NCI-H524 (cell line): ENCODE measurements at regions not wholly inside any gene's neighbourhood (a gene's known extent, or its start where the extent isn't known, plus 50 kb on each side); places are given as distances from the start of the nearest gene placed in this dataset.
"Not testable (repeated sequence)": the region's sequence is repeated elsewhere in the genome, so short reads cannot be mapped to it uniquely, and the experiment has no call there.

Source experiments
- DNase-seq, 2 experiments: peaks; one replicate each; lab custom pipeline; 2025; lab: John Stamatoyannopoulos, UW

- not testable (repeated sequence) for DNase-seq
These were observed 51.0 kb upstream of the UBE2Q2 start for GRCh38 chr15:75792236-75792635.

DNA sequence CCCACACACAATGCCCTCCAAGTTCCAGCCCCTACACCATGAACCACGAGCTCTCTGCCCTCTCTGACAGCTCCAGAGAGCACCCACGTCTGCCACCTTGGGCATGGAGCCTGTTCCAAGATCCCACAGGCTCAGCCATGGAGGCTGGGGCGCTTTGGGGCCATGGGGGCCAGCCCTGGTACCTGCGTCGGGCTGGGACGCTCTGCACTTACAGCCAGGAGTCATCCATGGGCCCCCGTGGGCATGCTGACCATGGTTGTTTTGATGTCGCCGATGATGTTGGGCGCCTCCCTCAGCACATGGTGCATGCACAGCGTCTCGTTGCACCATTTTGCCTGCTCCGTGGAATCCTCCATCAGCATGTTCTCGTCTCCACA, 51.9 kb upstream of the UBE2Q2 start:
- DNase-seq = no peak

- no peak for DNase-seq
These were observed 52.5 kb upstream of the UBE2Q2 start for GRCh38 chr15:75790631-75791336.

GRCh38 chr15:75786575-75786947, 56.7 kb upstream of the UBE2Q2 start:
- DNase-seq = peak; percentile 66

DNA sequence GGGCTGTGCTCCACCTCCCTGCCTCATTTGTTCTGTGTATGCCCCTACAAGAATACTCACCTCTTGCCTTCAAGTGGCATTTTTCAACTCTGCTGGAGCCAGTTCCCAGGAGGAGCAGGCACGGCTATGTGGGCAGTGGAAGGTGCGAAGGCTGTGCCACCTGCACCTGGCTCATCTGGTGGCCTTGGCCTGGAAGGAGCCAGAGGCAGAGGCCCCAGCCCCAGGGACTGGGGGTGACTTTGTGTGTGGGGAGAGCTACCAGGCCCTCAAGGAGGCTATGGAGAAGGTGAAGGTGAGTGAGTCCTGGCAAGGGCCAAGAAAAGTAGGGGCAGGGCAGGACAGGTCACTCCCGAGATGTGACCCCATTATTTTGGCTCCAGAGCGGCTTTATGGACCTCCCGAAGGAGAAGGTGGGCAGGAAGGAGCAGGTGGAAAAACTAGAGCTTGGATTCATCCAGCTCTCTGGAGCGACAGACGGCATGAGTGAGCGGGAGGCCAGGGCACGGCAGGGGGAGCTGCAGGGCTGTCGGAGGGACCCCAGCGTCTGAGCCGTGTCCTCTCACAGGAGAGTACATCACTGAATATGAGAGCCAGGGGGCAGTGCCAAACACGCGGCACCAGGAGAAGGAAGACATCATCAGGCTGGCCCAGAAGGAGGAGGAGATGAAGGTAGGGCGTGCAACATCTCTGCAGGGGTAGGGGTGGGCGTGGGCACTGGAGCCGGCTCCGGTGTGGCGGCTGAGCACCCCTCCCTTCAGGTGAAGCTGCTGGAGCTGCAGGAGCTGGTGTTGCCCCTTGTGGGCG, 57.3 kb upstream of the UBE2Q2 start:
- DNase-seq = peak; percentile 87 to 95

GRCh38 chr15:75784511-75785480, 58.5 kb upstream of the UBE2Q2 start:
- DNase-seq = not testable (repeated sequence)

- not testable (repeated sequence) for DNase-seq
These were observed 59.7 kb upstream of the UBE2Q2 start for GRCh38 chr15:75783566-75783965.

DNA sequence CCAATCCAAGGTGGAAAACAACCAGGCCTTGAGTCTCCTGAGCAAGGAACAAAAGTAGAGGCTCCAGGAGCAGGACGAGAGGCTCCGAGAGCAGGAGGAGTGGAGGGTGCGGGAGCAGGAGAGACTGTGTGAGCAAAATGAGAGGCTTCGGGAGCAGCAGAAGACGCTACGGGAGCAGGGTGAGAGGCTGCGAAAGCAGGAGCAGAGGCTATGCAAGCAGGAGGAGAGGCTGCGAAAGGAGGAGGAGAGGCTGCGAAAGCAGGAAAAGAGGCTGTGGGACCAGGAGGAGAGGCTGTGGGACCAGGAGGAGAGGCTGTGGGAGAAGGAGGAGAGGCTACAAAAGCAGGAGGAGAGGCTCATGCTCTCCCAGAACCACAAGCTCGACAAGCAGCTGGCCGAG, 60.3 kb upstream of the UBE2Q2 start:
- DNase-seq = no peak

DNA sequence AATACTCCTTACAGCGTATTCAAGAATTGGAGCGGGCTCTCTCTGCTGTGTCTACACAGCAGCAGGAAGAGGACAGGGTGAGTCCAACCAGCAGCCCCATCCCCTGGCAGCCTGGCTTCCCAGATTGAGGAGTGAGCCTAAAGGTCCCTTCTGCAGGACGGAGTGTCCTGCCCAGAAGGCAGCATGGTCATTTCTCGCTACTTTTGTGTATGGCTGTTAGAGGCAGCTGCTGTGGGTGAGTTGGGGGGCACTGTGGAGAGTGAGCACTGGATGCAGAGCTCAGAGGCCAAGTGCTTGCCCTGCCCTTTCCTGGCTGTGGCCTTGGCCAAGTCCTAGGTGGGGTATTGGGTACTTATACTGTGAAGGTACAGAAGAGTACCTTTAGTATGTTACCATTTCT, 62.3 kb upstream of the UBE2Q2 start:
- DNase-seq = not testable (repeated sequence)

GRCh38 chr15:75779504-75779903, 63.7 kb upstream of the UBE2Q2 start:
- no peak for DNase-seq

GRCh38 chr15:75776871-75777610, 64.4 kb upstream of the CSPG4 start:
- not testable (repeated sequence) for DNase-seq

GRCh38 chr15:75776065-75776423, 63.4 kb upstream of the CSPG4 start:
- no peak for DNase-seq

DNA sequence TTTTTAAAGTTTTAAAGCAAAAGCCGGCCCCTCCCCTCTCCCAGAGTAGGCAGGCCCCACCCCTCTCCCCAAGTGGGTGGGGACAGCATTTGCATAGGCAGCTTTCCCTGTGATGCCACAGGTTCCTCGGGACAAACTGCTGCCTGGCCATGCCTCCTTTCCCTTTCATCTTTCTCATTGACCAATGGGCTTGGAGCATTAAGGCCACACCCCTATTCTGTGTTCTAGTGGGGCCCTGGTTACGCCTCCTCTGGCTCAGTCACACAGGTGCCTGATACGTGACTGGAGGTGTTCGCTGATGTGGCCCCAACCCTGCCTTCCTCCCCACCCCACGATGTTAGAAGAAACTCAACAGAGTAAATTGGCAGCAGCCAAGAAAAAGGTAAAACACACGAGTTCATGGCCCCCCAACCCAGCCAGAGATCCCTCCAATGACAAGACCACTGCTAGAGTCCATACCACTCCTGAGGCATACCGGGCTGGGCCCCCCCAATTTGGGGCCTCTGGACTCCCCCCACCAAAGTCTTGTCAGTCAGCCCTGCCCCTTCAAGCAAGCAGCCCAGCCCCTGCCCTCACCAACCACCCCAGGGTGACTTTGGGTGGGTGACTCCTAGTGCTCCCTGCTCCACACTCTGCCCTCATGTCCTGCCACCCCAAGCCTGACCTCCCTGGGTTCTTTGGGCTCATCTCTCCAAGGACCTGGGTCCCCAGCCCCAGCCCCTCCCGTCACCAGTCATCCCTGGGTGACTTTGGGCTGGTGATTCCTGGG, 62.8 kb upstream of the CSPG4 start:
- DNase-seq = no peak

DNA sequence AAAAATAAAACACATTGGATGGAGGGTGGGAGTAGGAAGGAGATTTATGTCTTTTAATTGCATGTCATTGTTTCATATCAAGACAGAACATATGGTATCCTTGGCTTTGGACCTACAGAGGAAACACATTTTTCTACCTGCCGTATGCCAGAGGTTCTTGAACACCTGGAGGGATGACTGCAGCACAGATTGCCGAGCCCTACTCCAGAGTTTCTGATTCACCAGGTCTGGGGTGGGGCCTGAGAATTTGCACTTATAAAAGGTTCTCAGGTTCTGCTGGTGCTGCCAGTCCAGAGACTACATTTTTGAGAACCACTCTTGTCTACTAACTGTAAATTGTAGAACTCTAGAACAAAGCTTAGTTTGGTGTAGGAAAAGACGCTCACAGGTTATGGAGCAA, 61.3 kb upstream of the CSPG4 start:
- DNase-seq = not testable (repeated sequence)

GRCh38 chr15:75771054-75771453, 58.4 kb upstream of the CSPG4 start:
- not testable (repeated sequence) for DNase-seq

DNA sequence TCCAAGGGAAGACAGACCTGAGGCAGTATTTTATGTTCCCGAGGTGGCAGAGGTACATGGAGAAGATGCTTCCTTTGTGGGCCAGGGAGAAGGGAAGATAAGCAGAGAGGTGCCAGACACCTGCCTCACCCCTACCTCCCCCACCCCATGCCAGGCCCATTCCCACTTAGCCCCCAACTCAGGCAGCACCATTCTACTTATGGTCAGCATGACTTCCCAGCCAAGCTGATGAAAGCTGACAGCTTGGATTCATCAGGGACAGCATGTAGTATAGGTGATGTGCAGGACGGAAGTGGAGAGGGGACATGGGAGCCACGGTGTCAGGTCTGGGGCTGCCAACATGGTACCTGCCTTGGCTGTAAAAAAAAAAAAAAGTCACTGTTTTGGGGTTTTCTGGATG, 57.5 kb upstream of the CSPG4 start:
- DNase-seq = no peak

- not testable (repeated sequence) for DNase-seq
These were observed 55.9 kb upstream of the CSPG4 start for GRCh38 chr15:75768526-75768925.

DNA sequence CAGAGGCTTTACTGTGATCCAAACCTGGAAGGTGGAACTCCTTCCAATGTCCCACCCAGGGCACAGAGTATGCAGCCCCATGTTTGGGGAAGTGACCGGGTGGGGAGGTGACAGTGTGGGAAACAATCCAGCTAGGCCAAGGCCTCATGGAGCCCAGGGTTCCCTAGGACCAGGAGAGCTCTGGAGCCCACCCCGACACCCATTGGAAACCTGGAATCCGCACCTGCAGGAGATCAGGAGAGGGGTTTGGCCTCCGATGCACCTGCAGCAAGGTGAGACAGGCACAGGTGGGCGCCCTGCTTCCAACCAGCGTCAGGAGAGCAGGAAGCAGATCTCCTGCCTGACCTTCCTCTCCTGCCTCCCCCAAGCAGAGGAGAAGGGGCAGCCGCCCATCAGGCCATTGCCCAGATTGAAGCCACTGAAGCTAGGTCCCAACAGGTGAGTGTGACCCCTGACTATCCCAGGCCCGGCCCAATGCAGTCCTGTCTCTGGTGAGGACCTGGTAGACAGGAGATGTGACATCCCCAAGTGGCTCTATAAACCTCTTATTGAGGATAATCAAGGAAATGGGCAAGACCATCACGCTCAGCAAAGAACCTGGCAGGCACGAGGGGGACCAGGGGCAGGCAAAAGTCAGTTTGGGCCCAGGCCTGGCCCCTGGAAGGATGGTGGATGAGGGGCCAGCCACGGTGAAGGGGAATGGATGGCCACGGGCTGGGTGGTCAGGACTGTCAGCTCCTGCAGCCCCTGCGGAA, 53.1 kb upstream of the CSPG4 start:
- DNase-seq = not testable (repeated sequence)

DNA sequence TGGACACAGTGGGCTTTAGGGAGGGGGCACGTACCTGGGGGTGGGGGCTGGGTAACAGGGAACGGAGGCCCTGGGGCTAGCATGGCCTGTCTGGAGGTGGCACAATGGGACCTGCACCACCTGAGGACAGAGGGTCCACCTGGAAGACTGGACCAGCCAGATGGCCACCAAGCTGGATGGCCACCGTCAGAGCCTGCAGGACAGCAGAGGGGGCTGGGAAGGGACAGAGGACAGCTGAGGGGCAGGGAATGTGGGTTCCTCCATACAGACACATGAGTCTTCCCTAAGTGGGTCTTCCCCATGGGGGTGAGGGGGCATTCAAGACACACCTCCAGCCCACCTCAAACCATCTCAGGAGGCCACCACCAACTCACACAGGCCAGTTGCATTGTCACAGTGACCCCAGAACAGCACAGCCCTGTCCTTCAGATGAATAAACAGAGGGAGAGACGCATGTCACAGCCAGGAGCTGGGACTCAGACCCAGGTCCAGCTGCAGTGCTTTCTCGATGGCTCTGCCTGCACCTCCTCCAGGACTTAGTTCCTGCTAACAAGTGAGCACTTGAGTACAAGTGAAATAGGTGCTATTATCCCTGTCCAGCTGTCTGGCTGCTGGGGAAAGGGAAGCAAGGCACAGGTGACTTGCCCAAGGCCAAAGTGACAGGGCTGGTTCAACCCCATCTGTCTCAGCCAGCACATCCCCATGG, 52.4 kb upstream of the CSPG4 start:
- not testable (repeated sequence) for DNase-seq
